ENCODE measurements at regions not wholly inside any gene's neighbourhood (a gene's known extent, or its start where the extent isn't known, plus 50 kb on each side); places are given as distances from the start of the nearest gene placed in this dataset.

GRCh38 chr20:39851459-39851858 is 837.6 kb downstream of the MAFB start:
- TF ChIP-seq, protein P1, sequence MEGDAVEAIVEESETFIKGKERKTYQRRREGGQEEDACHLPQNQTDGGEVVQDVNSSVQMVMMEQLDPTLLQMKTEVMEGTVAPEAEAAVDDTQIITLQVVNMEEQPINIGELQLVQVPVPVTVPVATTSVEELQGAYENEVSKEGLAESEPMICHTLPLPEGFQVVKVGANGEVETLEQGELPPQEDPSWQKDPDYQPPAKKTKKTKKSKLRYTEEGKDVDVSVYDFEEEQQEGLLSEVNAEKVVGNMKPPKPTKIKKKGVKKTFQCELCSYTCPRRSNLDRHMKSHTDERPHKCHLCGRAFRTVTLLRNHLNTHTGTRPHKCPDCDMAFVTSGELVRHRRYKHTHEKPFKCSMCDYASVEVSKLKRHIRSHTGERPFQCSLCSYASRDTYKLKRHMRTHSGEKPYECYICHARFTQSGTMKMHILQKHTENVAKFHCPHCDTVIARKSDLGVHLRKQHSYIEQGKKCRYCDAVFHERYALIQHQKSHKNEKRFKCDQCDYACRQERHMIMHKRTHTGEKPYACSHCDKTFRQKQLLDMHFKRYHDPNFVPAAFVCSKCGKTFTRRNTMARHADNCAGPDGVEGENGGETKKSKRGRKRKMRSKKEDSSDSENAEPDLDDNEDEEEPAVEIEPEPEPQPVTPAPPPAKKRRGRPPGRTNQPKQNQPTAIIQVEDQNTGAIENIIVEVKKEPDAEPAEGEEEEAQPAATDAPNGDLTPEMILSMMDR (IDR thresholded peaks at IDR 0.05; ENCODE audit: low read length) = no peak
- TF ChIP-seq EZH2 (IDR thresholded peaks at IDR 0.05; ENCODE audit: borderline replicate concordance, low read length) = no peak
